ENCODE measurements at regions not wholly inside any gene's neighbourhood (a gene's known extent, or its start where the extent isn't known, plus 50 kb on each side); places are given as distances from the start of the nearest gene placed in this dataset.

GRCh38 chr9:109845226-109845625 lies 65.2 kb downstream of the PALM2AKAP2 start:
- no peak overlapping the region for H3K4me3 ChIP-seq (ENCODE audit: low read length in 3 of 3)
- no peaks in the 10 kb centered on the region for H3K4me1 ChIP-seq (ENCODE audit: control insufficient read depth in 2 of 3, insufficient read depth in 2 of 3, low read depth in 1 of 3, low read length in 3 of 3)
- no peaks in the 10 kb centered on the region for H3K9me3 ChIP-seq (ENCODE audit: control insufficient read depth in 2 of 3, insufficient read depth in 1 of 3, low read length in 3 of 3)
- FAIRE-seq (no peak), DNase-seq (no peak)
- H3K36me3 ChIP-seq (ENCODE audit: control insufficient read depth in 2 of 3, insufficient read depth in 3 of 3, low read length in 3 of 3): no peaks in the 10 kb centered on the region
- intact Hi-C loops (cut with DNase I): no loop called here
- H3K9ac ChIP-seq (ENCODE audit: low read length in 3 of 3): no peak overlapping the region
- no peaks in the 10 kb centered on the region for H3K27me3 ChIP-seq (ENCODE audit: control insufficient read depth, insufficient read depth, low read length)
- no peak for TF ChIP-seq CTCF (IDR thresholded peaks at IDR 0.05; ENCODE audit: borderline replicate concordance, extremely low read depth, insufficient read depth)
- H3K27ac ChIP-seq (ENCODE audit: low read depth in 2 of 2, low read length in 2 of 2): no peak overlapping the region

- H3K9me3 ChIP-seq (ENCODE audit: control insufficient read depth in 2 of 3, insufficient read depth in 1 of 3, low read length in 3 of 3): no peaks in the 10 kb centered on the region
- H3K4me3 ChIP-seq (ENCODE audit: low read length in 3 of 3): no peak overlapping the region
- FAIRE-seq: no peak
- intact Hi-C loops (cut with DNase I): no loop called here
- no peak overlapping the region for H3K27ac ChIP-seq (ENCODE audit: low read depth in 2 of 2, low read length in 2 of 2)
- no peak for TF ChIP-seq CTCF (IDR thresholded peaks at IDR 0.05; ENCODE audit: borderline replicate concordance, extremely low read depth, insufficient read depth)
- H3K4me1 ChIP-seq (ENCODE audit: control insufficient read depth in 2 of 3, insufficient read depth in 2 of 3, low read depth in 1 of 3, low read length in 3 of 3): no peaks in the 10 kb centered on the region
- no peak for DNase-seq
- H3K27me3 ChIP-seq (ENCODE audit: control insufficient read depth, insufficient read depth, low read length): no peaks in the 10 kb centered on the region
- no peak overlapping the region for H3K9ac ChIP-seq (ENCODE audit: low read length in 3 of 3)
- no peaks in the 10 kb centered on the region for H3K36me3 ChIP-seq (ENCODE audit: control insufficient read depth in 2 of 3, insufficient read depth in 3 of 3, low read length in 3 of 3)
Measured at GRCh38 chr9:109846776-109847175, 66.8 kb downstream of the PALM2AKAP2 start.

GRCh38 chr9:109852556-109852955 lies 72.6 kb downstream of the PALM2AKAP2 start:
- Histone ChIP-seq H3K27ac (ENCODE audit: low read depth in 2 of 2, low read length in 2 of 2) (no peak overlapping the region), H3K9ac (ENCODE audit: low read length in 3 of 3) (no peak overlapping the region), H3K36me3 (ENCODE audit: control insufficient read depth in 2 of 3, insufficient read depth in 3 of 3, low read length in 3 of 3) (no peaks in the 10 kb centered on the region), H3K27me3 (ENCODE audit: control insufficient read depth, insufficient read depth, low read length) (no peaks in the 10 kb centered on the region), H3K4me3 (ENCODE audit: low read length in 3 of 3) (no peak overlapping the region), H3K4me1 (ENCODE audit: control insufficient read depth in 2 of 3, insufficient read depth in 2 of 3, low read depth in 1 of 3, low read length in 3 of 3) (no peaks in the 10 kb centered on the region), H3K9me3 (ENCODE audit: control insufficient read depth in 2 of 3, insufficient read depth in 1 of 3, low read length in 3 of 3) (no peaks in the 10 kb centered on the region)
- DNase-seq (no peak), FAIRE-seq (no peak)
- intact Hi-C loops (cut with DNase I): no loop called here
- TF ChIP-seq CTCF (IDR thresholded peaks at IDR 0.05; ENCODE audit: borderline replicate concordance, extremely low read depth, insufficient read depth): no peak

- Histone ChIP-seq H3K36me3 (ENCODE audit: control insufficient read depth in 2 of 3, insufficient read depth in 3 of 3, low read length in 3 of 3) (no peaks in the 10 kb centered on the region), H3K4me3 (ENCODE audit: low read length in 3 of 3) (no peak overlapping the region), H3K9ac (ENCODE audit: low read length in 3 of 3) (no peak overlapping the region), H3K27ac (ENCODE audit: low read depth in 2 of 2, low read length in 2 of 2) (no peak overlapping the region), H3K27me3 (ENCODE audit: control insufficient read depth, insufficient read depth, low read length) (no peaks in the 10 kb centered on the region), H3K9me3 (ENCODE audit: control insufficient read depth in 2 of 3, insufficient read depth in 1 of 3, low read length in 3 of 3) (no peaks in the 10 kb centered on the region), H3K4me1 (ENCODE audit: control insufficient read depth in 2 of 3, insufficient read depth in 2 of 3, low read depth in 1 of 3, low read length in 3 of 3) (no peaks in the 10 kb centered on the region)
- no peak for DNase-seq
- intact Hi-C loops (cut with DNase I): no loop called here
- no peak for TF ChIP-seq CTCF (IDR thresholded peaks at IDR 0.05; ENCODE audit: borderline replicate concordance, extremely low read depth, insufficient read depth)
- no peak for FAIRE-seq
Measured at GRCh38 chr9:109855540-109855939, 75.5 kb downstream of the PALM2AKAP2 start.

Data from kidney (tissue), 13 donors.